ENCODE measurements at regions not wholly inside any gene's neighbourhood (a gene's known extent, or its start where the extent isn't known, plus 50 kb on each side); places are given as distances from the start of the nearest gene placed in this dataset.
"Not testable (repeated sequence)": the region's sequence is repeated elsewhere in the genome, so short reads cannot be mapped to it uniquely, and the experiment has no call there.

DNA sequence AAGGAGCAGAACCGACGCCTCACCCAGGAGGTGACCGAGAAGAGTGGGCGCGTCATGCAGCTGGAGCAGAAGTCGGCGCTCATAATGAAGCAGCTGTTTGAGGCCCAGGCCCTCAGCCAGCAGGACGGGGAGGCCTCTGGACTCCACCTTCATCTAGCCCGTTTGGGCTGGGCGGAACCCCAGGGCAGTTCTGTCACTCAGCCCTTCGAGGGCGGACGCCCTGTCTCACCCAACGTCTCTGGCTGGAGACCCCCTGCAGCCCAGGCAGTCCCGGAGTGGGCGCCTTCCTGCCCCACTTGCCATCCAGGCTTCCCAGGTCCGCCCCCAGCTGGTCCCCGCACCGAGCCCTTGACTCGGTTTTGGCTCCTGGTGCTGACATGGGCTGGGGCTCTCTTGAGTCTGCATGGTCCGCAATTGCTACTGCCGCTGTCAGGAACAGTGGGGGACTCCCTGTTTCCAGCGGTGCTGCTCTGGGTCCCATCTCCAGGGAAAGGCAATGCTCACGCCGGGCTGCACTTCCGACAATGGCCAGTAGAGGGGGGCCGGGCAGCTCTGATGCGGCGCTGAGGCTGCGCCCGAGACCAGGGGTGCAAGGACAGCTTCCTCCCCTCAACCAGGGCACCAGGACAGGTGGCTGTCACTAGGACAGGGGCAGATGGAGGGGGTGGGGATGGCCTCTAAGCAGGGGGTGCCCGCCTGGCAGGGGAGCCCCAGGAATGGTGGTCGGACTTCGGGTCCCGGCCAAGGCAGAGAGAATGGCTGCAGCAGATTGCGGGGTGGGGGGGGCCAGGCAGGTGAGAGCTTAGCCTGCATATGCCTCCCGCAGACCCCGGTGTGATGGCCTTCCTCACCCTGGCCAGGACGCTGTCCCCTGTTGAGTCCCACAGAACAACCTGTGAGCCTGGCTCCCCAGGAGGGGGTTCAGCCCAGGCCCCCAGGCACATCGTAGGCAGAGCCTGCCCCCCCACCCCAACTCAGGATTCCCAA, 71.2 kb upstream of the KCTD7 start:
- no peaks in the 10 kb centered on the region for H3K9me3 ChIP-seq
- no peaks in the 10 kb centered on the region for H3K27me3 ChIP-seq
- peak; percentile 66 for ATAC-seq
- no peak for TF ChIP-seq POLR2AphosphoS5 (IDR thresholded peaks at IDR 0.05)
- no peak for TF ChIP-seq POLR2A (IDR thresholded peaks at IDR 0.05)
- TF ChIP-seq, protein P1, sequence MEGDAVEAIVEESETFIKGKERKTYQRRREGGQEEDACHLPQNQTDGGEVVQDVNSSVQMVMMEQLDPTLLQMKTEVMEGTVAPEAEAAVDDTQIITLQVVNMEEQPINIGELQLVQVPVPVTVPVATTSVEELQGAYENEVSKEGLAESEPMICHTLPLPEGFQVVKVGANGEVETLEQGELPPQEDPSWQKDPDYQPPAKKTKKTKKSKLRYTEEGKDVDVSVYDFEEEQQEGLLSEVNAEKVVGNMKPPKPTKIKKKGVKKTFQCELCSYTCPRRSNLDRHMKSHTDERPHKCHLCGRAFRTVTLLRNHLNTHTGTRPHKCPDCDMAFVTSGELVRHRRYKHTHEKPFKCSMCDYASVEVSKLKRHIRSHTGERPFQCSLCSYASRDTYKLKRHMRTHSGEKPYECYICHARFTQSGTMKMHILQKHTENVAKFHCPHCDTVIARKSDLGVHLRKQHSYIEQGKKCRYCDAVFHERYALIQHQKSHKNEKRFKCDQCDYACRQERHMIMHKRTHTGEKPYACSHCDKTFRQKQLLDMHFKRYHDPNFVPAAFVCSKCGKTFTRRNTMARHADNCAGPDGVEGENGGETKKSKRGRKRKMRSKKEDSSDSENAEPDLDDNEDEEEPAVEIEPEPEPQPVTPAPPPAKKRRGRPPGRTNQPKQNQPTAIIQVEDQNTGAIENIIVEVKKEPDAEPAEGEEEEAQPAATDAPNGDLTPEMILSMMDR (IDR thresholded peaks at IDR 0.05), result peak; percentile 84 to 99 (median 96)
- H3K4me3 ChIP-seq, result peak overlapping the region in 1 of 2 donors; percentile 16
- H3K36me3 ChIP-seq, result peaks cover 0 to 66% of the 10 kb centered on the region in 2 donors
- peak overlapping the region in 2 of 4 donors; percentile 1 to 47 for H3K27ac ChIP-seq
- H3K4me1 ChIP-seq, result peaks cover 0 to 30% (median 9%) of the 10 kb centered on the region in 3 donors
- WGBS, 2 donors (ENCODE audit: low coverage in 1 of 2), result 15% methylated on average over 5 of the region's 40 CpGs; no CpG with 5 or more reads in 1 of the 2 donors

DNA sequence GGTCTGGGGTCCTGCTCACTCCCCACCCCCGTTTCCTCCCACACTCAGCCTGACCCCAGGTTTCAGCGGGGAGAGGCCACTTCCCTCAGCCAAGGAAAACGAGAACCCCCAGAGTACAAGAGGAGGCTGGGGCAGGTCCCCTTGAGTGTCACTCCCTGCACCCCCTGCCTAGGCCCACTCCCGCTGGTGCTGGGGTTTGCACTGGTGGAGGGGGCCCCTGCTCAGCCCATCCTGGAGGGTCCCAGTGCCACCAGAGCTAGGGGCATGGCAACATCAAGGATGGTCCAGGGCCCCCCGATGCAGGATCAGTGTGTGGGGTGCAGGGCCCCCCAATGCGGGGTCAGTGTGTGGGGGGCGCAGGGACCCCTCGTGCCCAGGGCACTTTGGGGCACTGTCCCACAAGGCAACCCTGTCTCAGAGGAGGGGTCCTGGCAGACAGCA, 70.5 kb upstream of the KCTD7 start:
- ATAC-seq, result no peak
- Histone ChIP-seq H3K27ac (peak overlapping the region in 1 of 4 donors; percentile 47), H3K4me3 (no peak overlapping the region)

DNA sequence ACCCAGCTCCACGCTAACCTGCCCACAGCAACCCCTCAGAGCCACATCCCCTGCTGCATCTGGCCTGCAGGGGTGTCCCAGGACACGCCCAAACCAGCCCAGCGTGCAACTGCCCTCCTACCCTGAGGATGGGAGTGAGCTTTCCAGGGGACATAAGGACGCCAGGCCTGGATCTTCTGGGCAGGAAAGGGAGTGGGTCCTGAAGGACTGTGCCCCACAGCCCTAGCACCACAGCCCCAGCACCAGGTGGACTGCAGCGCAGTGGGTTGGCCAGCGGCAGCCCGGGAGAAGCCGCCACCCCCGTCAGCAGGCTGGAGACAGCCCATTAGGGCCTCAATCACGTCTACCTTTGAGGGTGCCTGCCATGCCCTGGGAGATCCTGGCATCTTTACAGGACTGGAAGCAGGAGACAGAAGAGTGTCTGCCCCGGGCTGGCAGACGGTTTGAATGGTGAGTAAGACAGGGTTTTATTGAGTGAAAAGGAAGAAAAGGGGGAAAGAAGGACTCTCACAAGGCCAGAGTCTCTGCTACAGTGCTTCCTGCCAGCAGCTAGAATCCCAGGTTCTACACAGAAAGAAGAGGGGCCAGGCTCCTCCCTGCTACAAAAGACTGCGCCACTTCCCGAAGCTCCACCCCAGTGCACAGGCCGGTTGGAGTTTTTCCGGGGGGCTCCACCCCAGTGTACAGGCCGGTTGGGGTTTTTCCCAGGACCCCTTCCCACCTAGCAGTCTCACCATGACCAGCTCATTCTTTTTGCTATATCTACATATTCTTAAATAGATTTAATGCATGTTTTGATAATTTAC, 69.8 kb upstream of the KCTD7 start:
- peaks cover 0 to 30% (median 9%) of the 10 kb centered on the region in 3 donors for H3K4me1 ChIP-seq
- WGBS, 2 donors (ENCODE audit: low coverage in 1 of 2), result 70 to 74% methylated on average over 5 to 8 of the region's 17 CpGs
- no peak for ATAC-seq
- peaks cover 0 to 53% of the 10 kb centered on the region in 2 donors for H3K36me3 ChIP-seq
- H3K9me3 ChIP-seq, result no peaks in the 10 kb centered on the region
- TF ChIP-seq POLR2AphosphoS5 (IDR thresholded peaks at IDR 0.05), result no peak
- no peak for TF ChIP-seq EP300 (IDR thresholded peaks at IDR 0.05)
- TF ChIP-seq POLR2A (IDR thresholded peaks at IDR 0.05), result no peak
- TF ChIP-seq, protein P1 (IDR thresholded peaks at IDR 0.05), result no peak
- H3K27ac ChIP-seq, result peak overlapping the region in 1 of 4 donors; percentile 47
- no peak overlapping the region for H3K4me3 ChIP-seq
- no peaks in the 10 kb centered on the region for H3K27me3 ChIP-seq

More for the DNA sequence above, 70.5 kb upstream of the KCTD7 start:
- TF ChIP-seq POLR2A (IDR thresholded peaks at IDR 0.05) (no peak), POLR2AphosphoS5 (IDR thresholded peaks at IDR 0.05) (no peak), EP300 (IDR thresholded peaks at IDR 0.05) (no peak)
- TF ChIP-seq, protein P1 (IDR thresholded peaks at IDR 0.05), result no peak
- Histone ChIP-seq H3K36me3 (peaks cover 0 to 59% of the 10 kb centered on the region in 2 donors), H3K4me1 (peaks cover 0 to 30% (median 9%) of the 10 kb centered on the region in 3 donors), H3K9me3 (no peaks in the 10 kb centered on the region), H3K27me3 (no peaks in the 10 kb centered on the region)
- WGBS, 2 donors (ENCODE audit: low coverage in 1 of 2), result no CpG with 5 or more reads among the region's 8 CpGs

DNA sequence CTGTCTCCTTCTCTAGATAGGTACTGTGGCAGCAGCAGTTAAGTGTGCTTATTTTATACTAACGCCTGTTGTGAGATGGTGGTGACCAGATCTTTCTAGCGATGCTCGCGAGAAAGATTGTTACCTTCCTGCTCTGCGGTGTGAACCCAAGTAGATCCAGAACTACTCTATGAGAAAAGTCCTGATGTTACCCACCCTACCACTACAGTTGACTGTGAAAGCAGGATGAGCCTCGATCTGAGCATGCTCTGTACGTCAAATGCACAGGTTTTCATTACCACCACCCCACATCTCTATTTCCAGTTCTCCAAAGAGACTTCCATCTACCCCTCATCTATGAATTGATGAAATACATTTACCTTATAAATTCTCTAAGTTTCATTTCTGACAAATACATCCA, 64.6 kb upstream of the KCTD7 start:
- H3K36me3 ChIP-seq, result peaks cover 0 to 35% of the 10 kb centered on the region in 2 donors

DNA sequence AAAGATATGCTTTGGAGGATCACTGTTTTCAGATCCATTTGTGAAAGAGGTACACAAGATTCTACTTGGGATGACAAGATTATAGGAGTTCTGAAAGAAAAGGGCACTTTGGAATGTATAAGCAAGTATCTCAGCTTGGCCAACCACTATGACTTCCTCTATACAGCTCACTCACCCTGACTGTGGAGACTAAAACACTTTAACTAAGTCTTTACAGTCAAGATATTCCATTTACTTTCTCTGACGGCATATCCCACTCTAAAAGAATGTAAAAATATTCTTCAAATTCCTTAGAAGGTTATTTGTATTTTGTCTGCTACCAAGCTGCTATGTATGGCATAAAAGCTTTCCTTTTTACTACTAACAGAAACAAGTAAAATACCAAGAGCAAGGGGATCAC, 58.5 kb upstream of the KCTD7 start:
- Histone ChIP-seq H3K4me1 (peaks cover 0 to 10% (median 0%) of the 10 kb centered on the region in 3 donors), H3K36me3 (peaks cover 0 to 54% of the 10 kb centered on the region in 2 donors)
- not testable (repeated sequence) for ATAC-seq, H3K9me3 ChIP-seq, H3K27me3 ChIP-seq, H3K27ac ChIP-seq, H3K4me3 ChIP-seq
- 31 to 40% methylated on average over 1 of the region's 1 CpG for WGBS, 2 donors (ENCODE audit: low coverage in 1 of 2)

More for the DNA sequence above, 64.6 kb upstream of the KCTD7 start:
- Histone ChIP-seq H3K4me3 (no peak overlapping the region), H3K27ac (no peak overlapping the region), H3K27me3 (no peaks in the 10 kb centered on the region), H3K9me3 (no peaks in the 10 kb centered on the region), H3K4me1 (peaks cover 0 to 12% (median 0%) of the 10 kb centered on the region in 3 donors)
- TF ChIP-seq, protein P1 (IDR thresholded peaks at IDR 0.05), result no peak
- no peak for TF ChIP-seq EP300 (IDR thresholded peaks at IDR 0.05)
- TF ChIP-seq POLR2AphosphoS5 (IDR thresholded peaks at IDR 0.05), result no peak
- no peak for TF ChIP-seq POLR2A (IDR thresholded peaks at IDR 0.05)
- no peak for ATAC-seq
- WGBS, 2 donors (ENCODE audit: low coverage in 1 of 2), result 95 to 97% methylated on average over 7 of the region's 7 CpGs
